Right atrium auricular region (tissue), 2 donors: ENCODE measurements at regions not wholly inside any gene's neighbourhood (a gene's known extent, or its start where the extent isn't known, plus 50 kb on each side); places are given as distances from the start of the nearest gene placed in this dataset.

Experiments used
- DNase-seq: peaks from one replicate; pipeline ENCODE4 v3.0.0-alpha.2; 2019; ENCODE audit warnings: low spot score
- H3K27ac ChIP-seq, 2 donors: fragments of 200-600 bp; sonication (generic); 1 replicate in 1 of 2; 2 replicates in 1 of 2; pipeline ENCODE4 v1.5.1; 2016 to 2019
- H3K27me3 ChIP-seq, 2 donors: fragments of 200-600 bp; sonication (generic); one replicate each; pipeline versions ENCODE4 v1.5.1 to v1.6.0; 2017 to 2019
- H3K36me3 ChIP-seq: fragments of 200-600 bp; sonication (generic); one replicate; pipeline ENCODE4 v1.5.1; 2016
- H3K4me1 ChIP-seq, 2 donors: fragments of 200-600 bp; sonication (generic); one replicate each; pipeline versions ENCODE4 v1.5.1 to v1.6.0; 2017 to 2019
- H3K4me3 ChIP-seq, 2 donors: fragments of 200-600 bp; sonication (generic); 1 replicate in 1 of 2; 2 replicates in 1 of 2; pipeline ENCODE4 v1.5.1; 2017 to 2019; ENCODE audit warnings: mild to moderate bottlenecking in 1 of 2, moderate library complexity in 1 of 2
- H3K9me3 ChIP-seq, 2 donors: fragments of 200-600 bp; sonication (generic); one replicate each; pipeline ENCODE4 v1.5.1; 2019
- TF ChIP-seq, protein P1 (sequence below), 2 donors: fragments of 200-600 bp; sonication (generic); IDR thresholded peaks; one replicate each; pipeline ENCODE4 v1.5.1; 2019; ENCODE audit warnings: antibody characterized with exemption in 2 of 2

DNA sequence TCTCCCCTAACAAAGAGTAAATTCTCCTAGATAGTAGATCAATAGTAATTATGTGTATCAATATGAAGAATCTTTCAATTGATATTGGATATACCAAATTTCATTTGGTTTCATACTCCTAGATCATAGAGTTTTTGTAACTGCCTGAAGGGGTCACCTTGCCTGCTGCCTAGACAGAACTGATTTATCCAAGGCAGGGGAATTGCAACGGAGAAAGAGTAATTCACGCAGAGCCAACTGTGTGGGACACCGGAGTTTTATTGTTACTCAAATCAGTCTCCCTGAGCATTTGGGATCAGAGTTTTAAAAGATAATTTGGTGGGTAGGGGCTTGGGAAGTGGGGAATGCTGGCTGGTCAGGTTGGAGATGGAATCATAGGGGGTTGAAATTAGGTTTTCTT is 92.2 kb upstream of the SLC8A1 start:
- DNase-seq, result no peak
- no peak overlapping the region for H3K27ac ChIP-seq
- H3K4me3 ChIP-seq, result no peak overlapping the region
- peaks cover 0 to 6% of the 10 kb centered on the region in 2 donors for H3K4me1 ChIP-seq
- H3K27me3 ChIP-seq, result no peaks in the 10 kb centered on the region
- TF ChIP-seq, protein P1, sequence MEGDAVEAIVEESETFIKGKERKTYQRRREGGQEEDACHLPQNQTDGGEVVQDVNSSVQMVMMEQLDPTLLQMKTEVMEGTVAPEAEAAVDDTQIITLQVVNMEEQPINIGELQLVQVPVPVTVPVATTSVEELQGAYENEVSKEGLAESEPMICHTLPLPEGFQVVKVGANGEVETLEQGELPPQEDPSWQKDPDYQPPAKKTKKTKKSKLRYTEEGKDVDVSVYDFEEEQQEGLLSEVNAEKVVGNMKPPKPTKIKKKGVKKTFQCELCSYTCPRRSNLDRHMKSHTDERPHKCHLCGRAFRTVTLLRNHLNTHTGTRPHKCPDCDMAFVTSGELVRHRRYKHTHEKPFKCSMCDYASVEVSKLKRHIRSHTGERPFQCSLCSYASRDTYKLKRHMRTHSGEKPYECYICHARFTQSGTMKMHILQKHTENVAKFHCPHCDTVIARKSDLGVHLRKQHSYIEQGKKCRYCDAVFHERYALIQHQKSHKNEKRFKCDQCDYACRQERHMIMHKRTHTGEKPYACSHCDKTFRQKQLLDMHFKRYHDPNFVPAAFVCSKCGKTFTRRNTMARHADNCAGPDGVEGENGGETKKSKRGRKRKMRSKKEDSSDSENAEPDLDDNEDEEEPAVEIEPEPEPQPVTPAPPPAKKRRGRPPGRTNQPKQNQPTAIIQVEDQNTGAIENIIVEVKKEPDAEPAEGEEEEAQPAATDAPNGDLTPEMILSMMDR (IDR thresholded peaks at IDR 0.05), result no peak
- no peaks in the 10 kb centered on the region for H3K36me3 ChIP-seq
- H3K9me3 ChIP-seq, result no peaks in the 10 kb centered on the region

GRCh38 chr2:40545645-40546044 is 93.8 kb upstream of the SLC8A1 start:
- TF ChIP-seq, protein P1 (IDR thresholded peaks at IDR 0.05), result no peak
- no peaks in the 10 kb centered on the region for H3K9me3 ChIP-seq
- no peak overlapping the region for H3K27ac ChIP-seq
- no peak overlapping the region for H3K4me3 ChIP-seq
- H3K4me1 ChIP-seq, result no peaks in the 10 kb centered on the region
- no peaks in the 10 kb centered on the region for H3K36me3 ChIP-seq
- DNase-seq, result no peak
- H3K27me3 ChIP-seq, result no peaks in the 10 kb centered on the region

GRCh38 chr2:40546439-40547191 is 94.7 kb upstream of the SLC8A1 start:
- H3K9me3 ChIP-seq, result no peaks in the 10 kb centered on the region
- no peaks in the 10 kb centered on the region for H3K27me3 ChIP-seq
- TF ChIP-seq, protein P1 (IDR thresholded peaks at IDR 0.05), result no peak
- no peak overlapping the region for H3K27ac ChIP-seq
- no peaks in the 10 kb centered on the region for H3K4me1 ChIP-seq
- H3K36me3 ChIP-seq, result no peaks in the 10 kb centered on the region
- DNase-seq, result no peak
- no peak overlapping the region for H3K4me3 ChIP-seq

DNA sequence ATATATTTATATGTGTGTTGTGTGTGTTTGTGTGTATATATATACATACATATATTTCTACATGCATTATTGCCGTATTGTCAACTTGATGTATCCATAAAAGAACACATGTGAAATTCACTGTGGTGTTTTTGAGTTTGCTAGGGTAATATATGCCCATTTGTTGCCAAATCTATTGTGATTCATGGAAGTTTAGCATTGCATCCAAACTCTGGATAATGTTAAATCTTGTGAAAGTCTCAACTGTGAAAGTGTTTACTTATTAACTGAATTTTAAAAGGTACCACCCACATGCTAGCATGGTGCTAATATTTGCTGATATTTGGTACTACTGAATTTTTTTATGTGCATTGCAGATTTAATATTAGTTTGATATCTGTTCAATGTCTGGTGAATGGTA is 96.6 kb upstream of the SLC8A1 start:
- TF ChIP-seq, protein P1 (IDR thresholded peaks at IDR 0.05), result no peak
- no peaks in the 10 kb centered on the region for H3K4me1 ChIP-seq
- no peak overlapping the region for H3K27ac ChIP-seq
- DNase-seq, result no peak
- no peaks in the 10 kb centered on the region for H3K27me3 ChIP-seq
- no peak overlapping the region for H3K4me3 ChIP-seq
- H3K9me3 ChIP-seq, result no peaks in the 10 kb centered on the region
- H3K36me3 ChIP-seq, result no peaks in the 10 kb centered on the region

DNA sequence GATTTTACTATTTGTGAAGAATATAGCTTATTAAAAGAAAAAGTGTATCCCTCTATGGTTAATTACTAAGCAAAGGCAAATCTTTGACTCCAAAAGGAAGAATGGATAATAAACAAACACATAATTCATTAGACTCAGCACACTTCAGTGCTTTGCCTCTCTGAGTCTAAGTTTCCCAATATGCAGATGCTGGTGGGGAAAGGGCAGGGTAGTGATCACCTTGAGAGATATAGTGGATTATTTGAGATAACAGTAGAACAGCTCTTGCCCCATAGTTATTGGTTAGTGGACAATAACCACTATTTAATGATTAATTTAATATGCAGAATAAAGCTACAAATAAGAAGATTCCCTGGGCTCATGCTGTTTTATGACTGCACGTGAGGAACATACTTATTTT is 98.2 kb upstream of the SLC8A1 start:
- H3K36me3 ChIP-seq, result no peaks in the 10 kb centered on the region
- TF ChIP-seq, protein P1 (IDR thresholded peaks at IDR 0.05), result no peak
- no peaks in the 10 kb centered on the region for H3K27me3 ChIP-seq
- no peak overlapping the region for H3K4me3 ChIP-seq
- DNase-seq, result no peak
- no peaks in the 10 kb centered on the region for H3K4me1 ChIP-seq
- H3K9me3 ChIP-seq, result no peaks in the 10 kb centered on the region
- H3K27ac ChIP-seq, result no peak overlapping the region

- H3K27me3 ChIP-seq, result no peaks in the 10 kb centered on the region
- H3K27ac ChIP-seq, result peak overlapping the region in 1 of 2 donors; percentile 45
- no peak for DNase-seq
- no peaks in the 10 kb centered on the region for H3K36me3 ChIP-seq
- H3K9me3 ChIP-seq, result no peaks in the 10 kb centered on the region
- TF ChIP-seq, protein P1 (IDR thresholded peaks at IDR 0.05), result no peak
- H3K4me3 ChIP-seq, result no peak overlapping the region
- no peaks in the 10 kb centered on the region for H3K4me1 ChIP-seq
Measured at GRCh38 chr2:40551081-40551480, 99.2 kb upstream of the SLC8A1 start.
